ENCODE measurements at regions not wholly inside any gene's neighbourhood (a gene's known extent, or its start where the extent isn't known, plus 50 kb on each side); places are given as distances from the start of the nearest gene placed in this dataset.
A peak's percentile ranks its signal among the peaks of the same experiment; 100 is the strongest.

DNA sequence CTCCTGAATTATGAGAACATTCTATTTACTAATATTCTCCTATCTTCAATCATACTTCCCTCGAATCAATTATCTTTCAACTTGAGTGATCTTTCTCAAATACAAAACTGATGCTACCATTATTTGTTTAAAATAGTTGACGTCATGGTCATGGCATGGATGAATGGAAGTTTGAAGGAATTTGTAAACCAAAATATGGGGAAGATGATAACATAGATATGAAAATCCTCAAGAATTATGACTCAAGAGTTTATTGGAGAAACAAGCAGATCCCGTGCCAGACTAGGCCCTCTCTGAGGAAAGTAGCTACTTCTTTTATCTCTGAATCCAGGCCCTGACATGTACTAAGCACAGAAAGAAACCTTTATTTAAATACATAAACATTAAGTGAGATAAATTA, 270.4 kb upstream of the MC4R start:
- ATAC-seq = no peak

DNA sequence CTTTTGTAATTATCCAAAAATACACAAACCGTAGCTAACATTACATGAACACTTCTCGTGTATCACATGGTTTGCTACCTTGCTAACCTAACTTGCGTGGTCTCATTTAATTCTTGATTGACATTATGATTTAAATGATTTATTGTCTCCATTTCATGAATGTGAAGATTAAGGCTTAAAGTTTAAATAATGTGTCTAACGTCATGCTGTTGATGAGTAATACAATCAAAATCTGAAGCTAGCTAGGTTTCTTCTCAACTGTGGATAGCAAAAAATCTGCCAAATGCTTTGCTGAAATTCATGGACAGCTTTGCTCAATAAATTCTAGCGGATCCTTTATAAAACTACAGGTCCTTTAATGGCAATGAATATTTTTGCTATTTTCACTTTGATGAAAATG, 274.1 kb upstream of the MC4R start:
- ATAC-seq = no peak
- no peak for TF ChIP-seq OSR1 (CRISPR knock-in tag; IDR thresholded peaks at IDR 0.05)
- no peak for TF ChIP-seq ZNF565 (CRISPR knock-in tag; conservative IDR thresholded peaks at IDR 0.05; ENCODE audit: low read depth)
- TF ChIP-seq BACH2 (CRISPR knock-in tag; IDR thresholded peaks at IDR 0.05; ENCODE audit: borderline replicate concordance) = no peak
- no peak for TF ChIP-seq ZNF70 (CRISPR knock-in tag; IDR thresholded peaks at IDR 0.05)
- no peak for TF ChIP-seq GLIS3 (CRISPR knock-in tag; IDR thresholded peaks at IDR 0.05)

More for the DNA sequence above, 270.4 kb upstream of the MC4R start:
- TF ChIP-seq, protein P1, sequence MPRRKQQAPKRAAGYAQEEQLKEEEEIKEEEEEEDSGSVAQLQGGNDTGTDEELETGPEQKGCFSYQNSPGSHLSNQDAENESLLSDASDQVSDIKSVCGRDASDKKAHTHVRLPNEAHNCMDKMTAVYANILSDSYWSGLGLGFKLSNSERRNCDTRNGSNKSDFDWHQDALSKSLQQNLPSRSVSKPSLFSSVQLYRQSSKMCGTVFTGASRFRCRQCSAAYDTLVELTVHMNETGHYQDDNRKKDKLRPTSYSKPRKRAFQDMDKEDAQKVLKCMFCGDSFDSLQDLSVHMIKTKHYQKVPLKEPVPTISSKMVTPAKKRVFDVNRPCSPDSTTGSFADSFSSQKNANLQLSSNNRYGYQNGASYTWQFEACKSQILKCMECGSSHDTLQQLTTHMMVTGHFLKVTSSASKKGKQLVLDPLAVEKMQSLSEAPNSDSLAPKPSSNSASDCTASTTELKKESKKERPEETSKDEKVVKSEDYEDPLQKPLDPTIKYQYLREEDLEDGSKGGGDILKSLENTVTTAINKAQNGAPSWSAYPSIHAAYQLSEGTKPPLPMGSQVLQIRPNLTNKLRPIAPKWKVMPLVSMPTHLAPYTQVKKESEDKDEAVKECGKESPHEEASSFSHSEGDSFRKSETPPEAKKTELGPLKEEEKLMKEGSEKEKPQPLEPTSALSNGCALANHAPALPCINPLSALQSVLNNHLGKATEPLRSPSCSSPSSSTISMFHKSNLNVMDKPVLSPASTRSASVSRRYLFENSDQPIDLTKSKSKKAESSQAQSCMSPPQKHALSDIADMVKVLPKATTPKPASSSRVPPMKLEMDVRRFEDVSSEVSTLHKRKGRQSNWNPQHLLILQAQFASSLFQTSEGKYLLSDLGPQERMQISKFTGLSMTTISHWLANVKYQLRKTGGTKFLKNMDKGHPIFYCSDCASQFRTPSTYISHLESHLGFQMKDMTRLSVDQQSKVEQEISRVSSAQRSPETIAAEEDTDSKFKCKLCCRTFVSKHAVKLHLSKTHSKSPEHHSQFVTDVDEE (CRISPR knock-in tag; IDR thresholded peaks at IDR 0.05) = no peak
- TF ChIP-seq PPARA (CRISPR knock-in tag; IDR thresholded peaks at IDR 0.05; ENCODE audit: borderline replicate concordance) = no peak
- peak; percentile 21; the same call in 1 of the 2 replicates for TF ChIP-seq ISL1 (CRISPR knock-in tag; IDR thresholded peaks at IDR 0.05)
- no peak for TF ChIP-seq CSDC2 (CRISPR knock-in tag; IDR thresholded peaks at IDR 0.05)
- TF ChIP-seq ZNF8 (CRISPR knock-in tag; IDR thresholded peaks at IDR 0.05) = no peak

DNA sequence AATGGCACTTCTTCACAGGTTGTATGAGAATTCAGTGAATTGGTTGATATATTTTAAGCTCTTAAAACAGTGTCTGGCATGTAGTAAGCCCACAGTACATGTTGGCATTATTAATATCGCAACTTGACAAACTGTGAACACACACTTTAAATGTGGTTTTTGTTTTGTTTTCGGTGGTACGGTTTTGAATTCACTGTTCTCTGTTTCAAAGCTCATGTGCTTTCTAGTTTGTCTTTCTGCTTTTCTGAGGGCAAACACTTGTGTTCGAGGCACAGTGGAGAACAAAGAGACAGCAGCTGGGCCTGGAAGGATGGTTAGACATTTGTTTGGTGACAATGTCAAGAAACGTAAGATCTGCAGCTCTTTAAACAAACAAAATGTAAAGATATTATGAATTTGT, 276.5 kb upstream of the MC4R start:
- no peak for ATAC-seq
- no peak for TF ChIP-seq ZFP3 (CRISPR knock-in tag; IDR thresholded peaks at IDR 0.05)
- TF ChIP-seq, protein P2, sequence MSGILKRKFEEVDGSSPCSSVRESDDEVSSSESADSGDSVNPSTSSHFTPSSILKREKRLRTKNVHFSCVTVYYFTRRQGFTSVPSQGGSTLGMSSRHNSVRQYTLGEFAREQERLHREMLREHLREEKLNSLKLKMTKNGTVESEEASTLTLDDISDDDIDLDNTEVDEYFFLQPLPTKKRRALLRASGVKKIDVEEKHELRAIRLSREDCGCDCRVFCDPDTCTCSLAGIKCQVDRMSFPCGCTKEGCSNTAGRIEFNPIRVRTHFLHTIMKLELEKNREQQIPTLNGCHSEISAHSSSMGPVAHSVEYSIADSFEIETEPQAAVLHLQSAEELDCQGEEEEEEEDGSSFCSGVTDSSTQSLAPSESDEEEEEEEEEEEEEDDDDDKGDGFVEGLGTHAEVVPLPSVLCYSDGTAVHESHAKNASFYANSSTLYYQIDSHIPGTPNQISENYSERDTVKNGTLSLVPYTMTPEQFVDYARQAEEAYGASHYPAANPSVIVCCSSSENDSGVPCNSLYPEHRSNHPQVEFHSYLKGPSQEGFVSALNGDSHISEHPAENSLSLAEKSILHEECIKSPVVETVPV (CRISPR knock-in tag; IDR thresholded peaks at IDR 0.05) = no peak
- TF ChIP-seq PPARA (CRISPR knock-in tag; IDR thresholded peaks at IDR 0.05; ENCODE audit: borderline replicate concordance) = no peak
- TF ChIP-seq, protein P3, sequence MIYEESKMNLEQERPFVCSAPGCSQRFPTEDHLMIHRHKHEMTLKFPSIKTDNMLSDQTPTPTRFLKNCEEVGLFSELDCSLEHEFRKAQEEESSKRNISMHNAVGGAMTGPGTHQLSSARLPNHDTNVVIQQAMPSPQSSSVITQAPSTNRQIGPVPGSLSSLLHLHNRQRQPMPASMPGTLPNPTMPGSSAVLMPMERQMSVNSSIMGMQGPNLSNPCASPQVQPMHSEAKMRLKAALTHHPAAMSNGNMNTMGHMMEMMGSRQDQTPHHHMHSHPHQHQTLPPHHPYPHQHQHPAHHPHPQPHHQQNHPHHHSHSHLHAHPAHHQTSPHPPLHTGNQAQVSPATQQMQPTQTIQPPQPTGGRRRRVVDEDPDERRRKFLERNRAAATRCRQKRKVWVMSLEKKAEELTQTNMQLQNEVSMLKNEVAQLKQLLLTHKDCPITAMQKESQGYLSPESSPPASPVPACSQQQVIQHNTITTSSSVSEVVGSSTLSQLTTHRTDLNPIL (CRISPR knock-in tag; IDR thresholded peaks at IDR 0.05; ENCODE audit: low read depth) = no peak

DNA sequence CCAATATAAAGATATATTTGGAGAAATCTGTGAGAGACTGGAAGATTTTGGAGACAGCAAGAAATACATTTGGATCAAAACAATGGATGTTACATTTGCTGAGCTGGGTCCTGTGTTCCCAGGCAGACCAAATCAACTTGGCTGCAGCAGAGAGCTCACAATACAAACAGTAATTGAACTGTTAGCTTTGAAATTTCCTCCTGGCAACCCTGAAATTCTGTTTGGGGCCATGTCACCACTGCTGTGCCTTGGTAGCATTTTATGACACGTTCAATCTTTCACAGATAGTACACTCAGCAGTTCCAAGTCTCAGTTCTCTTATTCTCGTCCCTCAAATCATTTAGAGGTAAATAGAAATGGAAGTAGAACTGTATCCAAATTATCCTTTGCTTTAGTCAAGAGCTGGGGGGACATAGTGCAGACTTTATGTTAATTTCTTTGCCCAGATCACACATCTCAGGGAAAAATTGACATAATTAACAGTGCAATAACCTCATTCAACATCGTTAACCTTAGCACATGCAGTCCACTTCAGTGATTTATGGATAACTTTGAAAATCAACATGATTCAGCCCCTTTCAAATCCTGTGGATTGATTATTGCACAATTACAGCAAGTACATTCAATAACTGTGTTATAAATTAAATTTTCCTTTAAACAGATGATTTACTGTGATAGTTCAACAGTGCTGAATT, 277.4 kb upstream of the MC4R start:
- no peak for ATAC-seq
- TF ChIP-seq OSR1 (CRISPR knock-in tag; IDR thresholded peaks at IDR 0.05) = no peak
- TF ChIP-seq, protein P1 (CRISPR knock-in tag; IDR thresholded peaks at IDR 0.05) = no peak
- TF ChIP-seq RARB (CRISPR knock-in tag; IDR thresholded peaks at IDR 0.05) = no peak
- TF ChIP-seq, protein P4, sequence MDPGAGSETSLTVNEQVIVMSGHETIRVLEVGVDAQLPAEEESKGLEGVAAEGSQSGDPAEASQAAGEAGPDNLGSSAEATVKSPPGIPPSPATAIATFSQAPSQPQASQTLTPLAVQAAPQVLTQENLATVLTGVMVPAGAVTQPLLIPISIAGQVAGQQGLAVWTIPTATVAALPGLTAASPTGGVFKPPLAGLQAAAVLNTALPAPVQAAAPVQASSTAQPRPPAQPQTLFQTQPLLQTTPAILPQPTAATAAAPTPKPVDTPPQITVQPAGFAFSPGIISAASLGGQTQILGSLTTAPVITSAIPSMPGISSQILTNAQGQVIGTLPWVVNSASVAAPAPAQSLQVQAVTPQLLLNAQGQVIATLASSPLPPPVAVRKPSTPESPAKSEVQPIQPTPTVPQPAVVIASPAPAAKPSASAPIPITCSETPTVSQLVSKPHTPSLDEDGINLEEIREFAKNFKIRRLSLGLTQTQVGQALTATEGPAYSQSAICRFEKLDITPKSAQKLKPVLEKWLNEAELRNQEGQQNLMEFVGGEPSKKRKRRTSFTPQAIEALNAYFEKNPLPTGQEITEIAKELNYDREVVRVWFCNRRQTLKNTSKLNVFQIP (CRISPR knock-in tag; IDR thresholded peaks at IDR 0.05; ENCODE audit: borderline replicate concordance, low read depth) = no peak
- TF ChIP-seq, protein P2 (CRISPR knock-in tag; IDR thresholded peaks at IDR 0.05) = no peak
- TF ChIP-seq, protein P5, sequence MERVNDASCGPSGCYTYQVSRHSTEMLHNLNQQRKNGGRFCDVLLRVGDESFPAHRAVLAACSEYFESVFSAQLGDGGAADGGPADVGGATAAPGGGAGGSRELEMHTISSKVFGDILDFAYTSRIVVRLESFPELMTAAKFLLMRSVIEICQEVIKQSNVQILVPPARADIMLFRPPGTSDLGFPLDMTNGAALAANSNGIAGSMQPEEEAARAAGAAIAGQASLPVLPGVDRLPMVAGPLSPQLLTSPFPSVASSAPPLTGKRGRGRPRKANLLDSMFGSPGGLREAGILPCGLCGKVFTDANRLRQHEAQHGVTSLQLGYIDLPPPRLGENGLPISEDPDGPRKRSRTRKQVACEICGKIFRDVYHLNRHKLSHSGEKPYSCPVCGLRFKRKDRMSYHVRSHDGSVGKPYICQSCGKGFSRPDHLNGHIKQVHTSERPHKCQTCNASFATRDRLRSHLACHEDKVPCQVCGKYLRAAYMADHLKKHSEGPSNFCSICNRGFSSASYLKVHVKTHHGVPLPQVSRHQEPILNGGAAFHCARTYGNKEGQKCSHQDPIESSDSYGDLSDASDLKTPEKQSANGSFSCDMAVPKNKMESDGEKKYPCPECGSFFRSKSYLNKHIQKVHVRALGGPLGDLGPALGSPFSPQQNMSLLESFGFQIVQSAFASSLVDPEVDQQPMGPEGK (CRISPR knock-in tag; IDR thresholded peaks at IDR 0.05; ENCODE audit: borderline replicate concordance) = no peak
- no peak for TF ChIP-seq SNAI2 (CRISPR knock-in tag; IDR thresholded peaks at IDR 0.05)
- no peak for TF ChIP-seq ISL1 (CRISPR knock-in tag; IDR thresholded peaks at IDR 0.05)

Data from SK-N-SH treated with all-trans-retinoic acid at 6 μM for 48 hours (cell line).